NCI-H2196 (cell line): ENCODE measurements at regions not wholly inside any gene's neighbourhood (a gene's known extent, or its start where the extent isn't known, plus 50 kb on each side); places are given as distances from the start of the nearest gene placed in this dataset.

Experiments used
- DNase-seq: peaks from one replicate; lab custom pipeline; 2025; ENCODE audit not compliant: unreplicated experiment; lab: John Stamatoyannopoulos, UW

GRCh38 chr12:81962126-81962856 lies 203.1 kb upstream of the PPFIA2 start:
- DNase-seq: no peak

- no peak for DNase-seq
Measured at GRCh38 chr12:81958406-81958805, 199.3 kb upstream of the PPFIA2 start.

GRCh38 chr12:81957631-81958030 lies 198.5 kb upstream of the PPFIA2 start:
- no peak for DNase-seq

GRCh38 chr12:81956468-81956860 lies 197.3 kb upstream of the PPFIA2 start:
- no peak for DNase-seq

GRCh38 chr12:81953541-81953940 lies 194.4 kb upstream of the PPFIA2 start:
- DNase-seq: no peak

GRCh38 chr12:81950871-81951270 lies 191.7 kb upstream of the PPFIA2 start:
- DNase-seq: no peak

- DNase-seq: no peak
Measured at GRCh38 chr12:81949841-81950308, 190.7 kb upstream of the PPFIA2 start.

GRCh38 chr12:81949416-81949815 lies 190.3 kb upstream of the PPFIA2 start:
- DNase-seq: no peak

- no peak for DNase-seq
Measured at GRCh38 chr12:81944886-81945285, 185.7 kb upstream of the PPFIA2 start.

GRCh38 chr12:81942594-81942993 lies 183.4 kb upstream of the PPFIA2 start:
- no peak for DNase-seq

- DNase-seq: no peak
Measured at GRCh38 chr12:81930037-81930436, 170.9 kb upstream of the PPFIA2 start.

- no peak for DNase-seq
Measured at GRCh38 chr12:81896771-81897170, 137.6 kb upstream of the PPFIA2 start.

- no peak for DNase-seq
Measured at GRCh38 chr12:81888961-81889360, 129.8 kb upstream of the PPFIA2 start.

GRCh38 chr12:81888106-81888740 lies 129.1 kb upstream of the PPFIA2 start:
- DNase-seq: no peak

- DNase-seq: no peak
Measured at GRCh38 chr12:81874586-81874985, 115.4 kb upstream of the PPFIA2 start.

- no peak for DNase-seq
Measured at GRCh38 chr12:81874166-81874565, 115.0 kb upstream of the PPFIA2 start.

- DNase-seq: no peak
Measured at GRCh38 chr12:81872400-81872799, 113.2 kb upstream of the PPFIA2 start.

GRCh38 chr12:81866081-81866480 lies 106.9 kb upstream of the PPFIA2 start:
- DNase-seq: no peak

- DNase-seq: no peak
Measured at GRCh38 chr12:81863406-81863805, 104.3 kb upstream of the PPFIA2 start.

GRCh38 chr12:81859521-81859920 lies 100.4 kb upstream of the PPFIA2 start:
- DNase-seq: no peak

- DNase-seq: no peak
Measured at GRCh38 chr12:81843599-81843998, 84.4 kb upstream of the PPFIA2 start.

- no peak for DNase-seq
Measured at GRCh38 chr12:81835783-81836182, 76.6 kb upstream of the PPFIA2 start.
